Mesenchymal stem cell (in vitro differentiated cells and primary cell): ENCODE measurements at regions not wholly inside any gene's neighbourhood (a gene's known extent, or its start where the extent isn't known, plus 50 kb on each side); places are given as distances from the start of the nearest gene placed in this dataset.

Source experiments
- DNase-seq: peaks from one replicate; pipeline ENCODE4 v3.0.0-alpha.2; 2013
- H2AFZ ChIP-seq: one replicate; pipeline ENCODE4 v1.6.1; 2013; ENCODE audit warnings: low read depth, mild to moderate bottlenecking, control low read depth, inconsistent platforms, low read length, moderate library complexity
- H2AK5ac ChIP-seq: 2 replicates; pipeline ENCODE4 v1.6.1; 2013; ENCODE audit warnings: low read length, moderate library complexity, mild to moderate bottlenecking, inconsistent platforms; ENCODE audit not compliant: severe bottlenecking
- H2BK120ac ChIP-seq: one replicate; pipeline ENCODE4 v1.6.1; 2013; ENCODE audit warnings: low read depth, mild to moderate bottlenecking, inconsistent platforms, low read length, moderate library complexity
- H2BK12ac ChIP-seq, 2 experiments: one replicate each; pipeline ENCODE4 v1.6.1; 2013; ENCODE audit warnings: inconsistent platforms in 2 of 2, low read length in 2 of 2, mild to moderate bottlenecking in 2 of 2, moderate library complexity in 2 of 2, control low read depth in 1 of 2
- H2BK15ac ChIP-seq: one replicate; pipeline ENCODE4 v1.6.1; 2013; ENCODE audit warnings: mild to moderate bottlenecking, low read depth, inconsistent platforms; ENCODE audit not compliant: poor library complexity, severe bottlenecking
- H2BK5ac ChIP-seq: 2 replicates; pipeline ENCODE4 v1.6.1; 2013; ENCODE audit warnings: low read depth, mild to moderate bottlenecking, low read length, control low read depth, inconsistent platforms; ENCODE audit not compliant: poor library complexity, severe bottlenecking
- H3K14ac ChIP-seq, 2 experiments: one replicate each; pipeline ENCODE4 v1.6.1; 2013; ENCODE audit warnings: inconsistent platforms in 2 of 2, low read length in 2 of 2, control low read depth in 1 of 2, mild to moderate bottlenecking in 1 of 2, moderate library complexity in 1 of 2
- H3K18ac ChIP-seq, 2 experiments: one replicate each; pipeline ENCODE4 v1.6.1; 2013; ENCODE audit warnings: inconsistent platforms in 2 of 2, low read length in 2 of 2, control low read depth in 1 of 2, low read depth in 1 of 2, mild to moderate bottlenecking in 1 of 2
- H3K23ac ChIP-seq, 2 experiments: one replicate each; pipeline ENCODE4 v1.6.1; 2013; ENCODE audit warnings: inconsistent platforms in 2 of 2, low read length in 2 of 2, mild to moderate bottlenecking in 2 of 2, moderate library complexity in 2 of 2, control low read depth in 1 of 2
- H3K27ac ChIP-seq: 2 replicates; pipeline ENCODE4 v1.5.1; 2013; ENCODE audit warnings: mild to moderate bottlenecking, moderate library complexity, low read length, control low read depth, inconsistent platforms; ENCODE audit not compliant: poor library complexity, severe bottlenecking
- H3K27me3 ChIP-seq, 2 experiments: 2 replicates each; pipeline versions ENCODE4 v1.6.1 to v1.7.0; 2013; ENCODE audit warnings: low read length in 2 of 2, mild to moderate bottlenecking in 2 of 2, moderate library complexity in 2 of 2, control low read depth in 1 of 2, inconsistent platforms in 1 of 2; ENCODE audit not compliant: control insufficient read depth in 1 of 2, insufficient read depth in 1 of 2
- H3K36me3 ChIP-seq, 2 experiments: 2 replicates each; pipeline versions ENCODE4 v1.6.1 to v1.7.0; 2013; ENCODE audit warnings: low read length in 2 of 2, control low read depth in 1 of 2, inconsistent platforms in 1 of 2, low read depth in 1 of 2, mild to moderate bottlenecking in 1 of 2; ENCODE audit not compliant: insufficient read depth in 2 of 2, control insufficient read depth in 1 of 2
- H3K4ac ChIP-seq, 2 experiments: one replicate each; pipeline ENCODE4 v1.6.1; 2013; ENCODE audit warnings: inconsistent platforms in 2 of 2, low read length in 2 of 2, mild to moderate bottlenecking in 2 of 2, moderate library complexity in 2 of 2, control low read depth in 1 of 2, low read depth in 1 of 2
- H3K4me1 ChIP-seq: 2 replicates; pipeline ENCODE4 v1.6.1; 2013; ENCODE audit warnings: low read depth, low read length, control low read depth; ENCODE audit not compliant: control insufficient read depth, insufficient read depth
- H3K4me2 ChIP-seq: 2 replicates; pipeline ENCODE4 v1.6.1; 2013; ENCODE audit warnings: low read length, mild to moderate bottlenecking, inconsistent platforms; ENCODE audit not compliant: poor library complexity, severe bottlenecking
- H3K4me3 ChIP-seq, 2 experiments: 2 replicates each; pipeline versions ENCODE4 v1.5.1 to v1.7.0; 2013; ENCODE audit warnings: low read length in 2 of 2, mild to moderate bottlenecking in 2 of 2, control low read depth in 1 of 2, low read depth in 1 of 2; ENCODE audit not compliant: insufficient read depth in 1 of 2
- H3K79me1 ChIP-seq: replicated peaks from 2 replicates; pipeline ENCODE4 v1.6.1; 2013; ENCODE audit warnings: mild to moderate bottlenecking, control low read depth, low read length, inconsistent platforms; ENCODE audit not compliant: poor library complexity, severe bottlenecking
- H3K9ac ChIP-seq: 2 replicates; pipeline ENCODE4 v1.7.0; 2013; ENCODE audit warnings: mild to moderate bottlenecking, low read length, moderate library complexity
- H3K9me3 ChIP-seq: 2 replicates; pipeline ENCODE4 v1.7.0; 2013; ENCODE audit warnings: mild to moderate bottlenecking, low read length; ENCODE audit not compliant: control insufficient read depth
- H4K8ac ChIP-seq: one replicate; pipeline ENCODE4 v1.6.1; 2013; ENCODE audit warnings: inconsistent platforms, mild to moderate bottlenecking, low read length, moderate library complexity
- H4K91ac ChIP-seq: one replicate; pipeline ENCODE4 v1.6.1; 2013; ENCODE audit warnings: mild to moderate bottlenecking, low read length, inconsistent platforms
- WGBS: methylation state at CpG from one replicate; pipeline ENCODE4 v1.1.7; 2013; ENCODE audit warnings: mixed read lengths; 5-methylcytosine and 5-hydroxymethylcytosine counted together

GRCh38 chr6:150668900-150669302 is 69.2 kb downstream of the PLEKHG1 start:
- Histone ChIP-seq H3K36me3 (no peaks in the 10 kb centered on the region), H3K18ac (no peak overlapping the region), H4K91ac (no peak overlapping the region), H3K4me2 (no peak overlapping the region), H2AK5ac (no peak overlapping the region), H3K4ac (no peak overlapping the region), H2BK15ac (no peak overlapping the region), H2BK5ac (no peak overlapping the region), H2BK120ac (no peak overlapping the region), H3K23ac (no peak overlapping the region), H3K4me1 (peaks cover 1% of the 10 kb centered on the region), H2AFZ (no peak overlapping the region), H3K4me3 (no peak overlapping the region), H3K27me3 (peaks cover 0 to 8% of the 10 kb centered on the region in 2 experiments), H3K9ac (peak overlapping the region; percentile 52), H3K14ac (no peak overlapping the region), H3K27ac (no peak overlapping the region), H3K79me1 (no peaks in the 10 kb centered on the region), H4K8ac (no peak overlapping the region), H3K9me3 (no peaks in the 10 kb centered on the region), H2BK12ac (no peak overlapping the region)
- 78% methylated on average over 1 of the region's 1 CpG for WGBS
- DNase-seq, result no peak

- Histone ChIP-seq H3K27me3 (peaks cover 0 to 8% of the 10 kb centered on the region in 2 experiments), H3K18ac (no peak overlapping the region), H3K36me3 (no peaks in the 10 kb centered on the region), H3K23ac (no peak overlapping the region), H3K9me3 (no peaks in the 10 kb centered on the region), H3K4me1 (peaks cover 1% of the 10 kb centered on the region), H4K8ac (no peak overlapping the region), H2BK5ac (no peak overlapping the region), H3K4ac (no peak overlapping the region), H3K14ac (no peak overlapping the region), H3K4me2 (no peak overlapping the region), H3K4me3 (no peak overlapping the region), H2AK5ac (no peak overlapping the region), H3K27ac (no peak overlapping the region), H2BK12ac (no peak overlapping the region), H3K79me1 (no peaks in the 10 kb centered on the region), H2BK15ac (no peak overlapping the region), H4K91ac (no peak overlapping the region), H2BK120ac (no peak overlapping the region), H2AFZ (no peak overlapping the region), H3K9ac (no peak overlapping the region)
- 86% methylated on average over 7 of the region's 7 CpGs for WGBS
- DNase-seq, result no peak
Measured at GRCh38 chr6:150670311-150670710, 70.6 kb downstream of the PLEKHG1 start.

GRCh38 chr6:150672800-150673199 is 73.1 kb downstream of the PLEKHG1 start:
- DNase-seq, result no peak
- no peaks in the 10 kb centered on the region for H3K36me3 ChIP-seq
- H2BK12ac ChIP-seq, result no peak overlapping the region
- peaks cover 1% of the 10 kb centered on the region for H3K4me1 ChIP-seq
- no peaks in the 10 kb centered on the region for H3K9me3 ChIP-seq
- H4K8ac ChIP-seq, result no peak overlapping the region
- no peak overlapping the region for H3K9ac ChIP-seq
- H3K4me3 ChIP-seq, result no peak overlapping the region
- H3K27ac ChIP-seq, result no peak overlapping the region
- H3K4ac ChIP-seq, result no peak overlapping the region
- no peak overlapping the region for H3K4me2 ChIP-seq
- no peak overlapping the region for H3K23ac ChIP-seq
- no peak overlapping the region for H2BK15ac ChIP-seq
- H3K79me1 ChIP-seq, result no peaks in the 10 kb centered on the region
- no CpG with 5 or more reads among the region's 2 CpGs for WGBS
- H2AFZ ChIP-seq, result no peak overlapping the region
- no peak overlapping the region for H3K14ac ChIP-seq
- H4K91ac ChIP-seq, result no peak overlapping the region
- H3K27me3 ChIP-seq, result peaks cover 0 to 8% of the 10 kb centered on the region in 2 experiments
- no peak overlapping the region for H3K18ac ChIP-seq
- no peak overlapping the region for H2BK5ac ChIP-seq
- no peak overlapping the region for H2BK120ac ChIP-seq
- no peak overlapping the region for H2AK5ac ChIP-seq

GRCh38 chr6:150673720-150674346 is 74.1 kb downstream of the PLEKHG1 start:
- Histone ChIP-seq H3K9me3 (no peaks in the 10 kb centered on the region), H2AK5ac (no peak overlapping the region), H2BK5ac (no peak overlapping the region), H2AFZ (no peak overlapping the region), H3K14ac (no peak overlapping the region), H3K79me1 (no peaks in the 10 kb centered on the region), H3K9ac (no peak overlapping the region), H2BK15ac (no peak overlapping the region), H3K4me1 (no peaks in the 10 kb centered on the region), H4K91ac (no peak overlapping the region), H2BK120ac (no peak overlapping the region), H3K18ac (no peak overlapping the region), H4K8ac (no peak overlapping the region), H3K27me3 (peaks cover 0 to 8% of the 10 kb centered on the region in 2 experiments), H3K23ac (no peak overlapping the region), H3K36me3 (no peaks in the 10 kb centered on the region), H3K4me2 (no peak overlapping the region), H3K4me3 (no peak overlapping the region), H2BK12ac (no peak overlapping the region), H3K4ac (no peak overlapping the region), H3K27ac (no peak overlapping the region)
- 90% methylated on average over 2 of the region's 9 CpGs for WGBS
- DNase-seq, result no peak
